ENCODE measurements at regions not wholly inside any gene's neighbourhood (a gene's known extent, or its start where the extent isn't known, plus 50 kb on each side); places are given as distances from the start of the nearest gene placed in this dataset.

DNA sequence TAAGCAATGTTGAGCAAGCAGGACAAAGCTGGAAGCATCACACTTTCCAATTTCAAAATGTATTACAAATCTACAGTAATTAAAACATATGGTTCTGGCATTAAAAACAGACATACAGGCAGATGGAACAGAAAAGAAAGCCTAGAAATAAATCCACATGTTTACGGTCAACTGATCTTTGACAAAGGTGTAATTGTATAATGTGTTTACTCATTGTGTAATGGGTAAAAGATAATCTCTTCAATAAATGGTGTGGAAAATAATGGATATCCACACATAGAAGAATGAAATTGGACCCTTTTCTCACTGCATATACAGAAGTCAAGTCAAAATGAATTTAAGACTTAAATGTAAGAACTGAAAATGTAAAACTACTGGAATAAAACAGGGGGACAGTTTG, 394.2 kb downstream of the ANKRD50 start:
- H3K27me3 ChIP-seq (ENCODE audit: control insufficient read depth, insufficient read depth, low read length), result no peaks in the 10 kb centered on the region
- H3K4me3 ChIP-seq (ENCODE audit: low read depth, low read length), result no peak overlapping the region
- H3K36me3 ChIP-seq (ENCODE audit: control insufficient read depth, insufficient read depth, low read length), result no peaks in the 10 kb centered on the region
- DNase-seq (ENCODE audit: low read depth), result no peak
- TF ChIP-seq, protein P1, sequence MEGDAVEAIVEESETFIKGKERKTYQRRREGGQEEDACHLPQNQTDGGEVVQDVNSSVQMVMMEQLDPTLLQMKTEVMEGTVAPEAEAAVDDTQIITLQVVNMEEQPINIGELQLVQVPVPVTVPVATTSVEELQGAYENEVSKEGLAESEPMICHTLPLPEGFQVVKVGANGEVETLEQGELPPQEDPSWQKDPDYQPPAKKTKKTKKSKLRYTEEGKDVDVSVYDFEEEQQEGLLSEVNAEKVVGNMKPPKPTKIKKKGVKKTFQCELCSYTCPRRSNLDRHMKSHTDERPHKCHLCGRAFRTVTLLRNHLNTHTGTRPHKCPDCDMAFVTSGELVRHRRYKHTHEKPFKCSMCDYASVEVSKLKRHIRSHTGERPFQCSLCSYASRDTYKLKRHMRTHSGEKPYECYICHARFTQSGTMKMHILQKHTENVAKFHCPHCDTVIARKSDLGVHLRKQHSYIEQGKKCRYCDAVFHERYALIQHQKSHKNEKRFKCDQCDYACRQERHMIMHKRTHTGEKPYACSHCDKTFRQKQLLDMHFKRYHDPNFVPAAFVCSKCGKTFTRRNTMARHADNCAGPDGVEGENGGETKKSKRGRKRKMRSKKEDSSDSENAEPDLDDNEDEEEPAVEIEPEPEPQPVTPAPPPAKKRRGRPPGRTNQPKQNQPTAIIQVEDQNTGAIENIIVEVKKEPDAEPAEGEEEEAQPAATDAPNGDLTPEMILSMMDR (IDR thresholded peaks at IDR 0.05; ENCODE audit: insufficient read depth, low read length, poor library complexity, severe bottlenecking), result no peak

- TF ChIP-seq, protein P1 (IDR thresholded peaks at IDR 0.05; ENCODE audit: insufficient read depth, low read length, poor library complexity, severe bottlenecking), result no peak
- DNase-seq (ENCODE audit: low read depth), result no peak
- H3K4me3 ChIP-seq (ENCODE audit: low read depth, low read length), result no peak overlapping the region
- H3K27me3 ChIP-seq (ENCODE audit: control insufficient read depth, insufficient read depth, low read length), result no peaks in the 10 kb centered on the region
- no peaks in the 10 kb centered on the region for H3K36me3 ChIP-seq (ENCODE audit: control insufficient read depth, insufficient read depth, low read length)
These were observed 391.2 kb downstream of the ANKRD50 start for GRCh38 chr4:124321364-124321763.

- DNase-seq (ENCODE audit: low read depth), result no peak
- TF ChIP-seq, protein P1 (IDR thresholded peaks at IDR 0.05; ENCODE audit: insufficient read depth, low read length, poor library complexity, severe bottlenecking), result peak; percentile 40
- Histone ChIP-seq H3K36me3 (ENCODE audit: control insufficient read depth, insufficient read depth, low read length) (no peaks in the 10 kb centered on the region), H3K27me3 (ENCODE audit: control insufficient read depth, insufficient read depth, low read length) (no peaks in the 10 kb centered on the region), H3K4me3 (ENCODE audit: low read depth, low read length) (no peak overlapping the region)
These were observed 390.1 kb downstream of the ANKRD50 start for GRCh38 chr4:124322234-124323065.

- no peak overlapping the region for H3K4me3 ChIP-seq (ENCODE audit: low read depth, low read length)
- H3K27me3 ChIP-seq (ENCODE audit: control insufficient read depth, insufficient read depth, low read length), result no peaks in the 10 kb centered on the region
- DNase-seq (ENCODE audit: low read depth), result no peak
- H3K36me3 ChIP-seq (ENCODE audit: control insufficient read depth, insufficient read depth, low read length), result no peaks in the 10 kb centered on the region
- TF ChIP-seq, protein P1 (IDR thresholded peaks at IDR 0.05; ENCODE audit: insufficient read depth, low read length, poor library complexity, severe bottlenecking), result no peak
These were observed 386.8 kb downstream of the ANKRD50 start for GRCh38 chr4:124325690-124326089.

- Histone ChIP-seq H3K27me3 (ENCODE audit: control insufficient read depth, insufficient read depth, low read length) (no peaks in the 10 kb centered on the region), H3K36me3 (ENCODE audit: control insufficient read depth, insufficient read depth, low read length) (no peaks in the 10 kb centered on the region), H3K4me3 (ENCODE audit: low read depth, low read length) (no peak overlapping the region)
- TF ChIP-seq, protein P1 (IDR thresholded peaks at IDR 0.05; ENCODE audit: insufficient read depth, low read length, poor library complexity, severe bottlenecking), result no peak
- no peak for DNase-seq (ENCODE audit: low read depth)
These were observed 383.4 kb downstream of the ANKRD50 start for GRCh38 chr4:124329134-124329533.

- TF ChIP-seq, protein P1 (IDR thresholded peaks at IDR 0.05; ENCODE audit: insufficient read depth, low read length, poor library complexity, severe bottlenecking), result no peak
- no peaks in the 10 kb centered on the region for H3K36me3 ChIP-seq (ENCODE audit: control insufficient read depth, insufficient read depth, low read length)
- no peak for DNase-seq (ENCODE audit: low read depth)
- no peaks in the 10 kb centered on the region for H3K27me3 ChIP-seq (ENCODE audit: control insufficient read depth, insufficient read depth, low read length)
- no peak overlapping the region for H3K4me3 ChIP-seq (ENCODE audit: low read depth, low read length)
These were observed 382.5 kb downstream of the ANKRD50 start for GRCh38 chr4:124330045-124330444.
